T follicular helper cell (primary cell): ENCODE measurements at regions not wholly inside any gene's neighbourhood (a gene's known extent, or its start where the extent isn't known, plus 50 kb on each side); places are given as distances from the start of the nearest gene placed in this dataset.

Experiments
- DNase-seq: peaks from one replicate; pipeline ENCODE4 v3.0.0-alpha.2; 2020; ENCODE audit warnings: low read depth

DNA sequence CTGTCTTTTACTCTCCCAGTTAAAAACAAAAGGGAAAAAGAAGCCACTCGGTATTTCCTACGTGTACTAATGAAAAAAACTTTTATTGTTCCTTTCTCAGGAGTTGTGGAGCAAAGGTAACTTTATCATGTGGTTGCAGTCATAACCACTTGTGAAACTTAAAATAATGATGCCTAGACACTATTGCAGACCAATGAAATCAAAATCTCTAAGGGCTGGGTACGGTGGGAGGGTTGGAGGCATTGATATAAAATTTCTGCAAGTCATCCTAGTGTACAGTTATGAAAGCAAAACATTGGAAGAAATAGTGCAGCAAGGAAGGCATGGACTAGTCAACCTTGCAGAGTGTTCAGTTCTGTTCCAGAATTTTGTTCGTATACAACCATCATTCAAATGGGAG is 808.8 kb downstream of the TUSC7 start:
- DNase-seq = no peak

DNA sequence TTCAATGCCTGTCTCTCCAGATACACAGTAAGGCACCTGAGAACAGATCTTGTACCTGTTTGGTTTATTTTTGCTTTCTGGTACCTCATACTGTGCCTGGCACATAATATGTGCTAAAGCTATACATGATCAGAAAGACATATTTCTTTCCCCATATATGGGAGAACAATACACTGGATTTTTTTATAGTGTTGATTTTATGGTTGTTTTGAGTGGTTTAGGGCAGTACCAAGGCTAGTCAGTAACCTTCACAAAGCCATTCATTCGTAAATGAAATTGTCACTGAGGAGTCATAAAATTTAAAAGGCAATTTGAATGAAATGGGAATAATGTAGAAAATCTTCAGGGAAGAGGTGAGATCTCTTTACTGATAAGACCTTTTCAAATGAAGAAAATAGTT is 810.2 kb downstream of the TUSC7 start:
- no peak for DNase-seq

DNA sequence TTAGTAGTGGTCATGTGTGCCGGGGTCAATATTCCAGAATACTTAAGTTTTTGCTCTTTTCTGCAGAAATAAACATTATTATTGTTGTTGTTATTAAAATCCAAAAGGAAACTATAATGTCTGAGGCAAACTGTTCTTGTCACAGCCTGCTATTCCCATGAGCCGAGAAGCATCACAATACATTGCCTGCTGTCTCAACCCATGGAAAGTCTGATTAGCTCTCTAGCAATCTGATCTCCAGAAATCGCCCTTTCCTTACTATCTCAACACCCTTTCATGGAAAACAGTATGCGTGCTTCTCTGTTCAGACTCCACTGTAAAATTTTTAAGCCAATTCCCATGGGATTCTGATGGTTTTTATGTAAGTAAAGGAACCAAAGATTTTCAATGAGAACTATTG is 811.0 kb downstream of the TUSC7 start:
- DNase-seq = no peak

DNA sequence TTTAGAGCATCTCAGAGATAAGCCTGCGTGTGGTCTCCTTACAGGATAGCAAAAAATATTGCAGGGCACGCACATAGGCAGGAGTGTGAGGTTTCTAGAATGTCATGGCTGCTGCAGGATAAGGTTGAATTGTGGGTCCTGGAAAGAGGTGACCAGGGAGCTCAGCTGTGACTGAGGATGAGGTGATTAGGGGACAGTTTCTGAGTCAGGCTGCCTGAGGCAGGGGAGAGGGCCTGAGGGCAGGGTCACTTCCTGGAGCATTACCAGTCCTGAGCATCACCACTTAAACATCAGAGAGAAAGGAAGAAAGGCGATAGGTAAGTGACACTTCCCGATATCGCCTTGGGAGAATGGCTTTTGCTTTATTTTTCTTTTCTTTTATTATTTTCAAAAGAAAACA is 813.8 kb downstream of the TUSC7 start:
- DNase-seq = no peak

DNA sequence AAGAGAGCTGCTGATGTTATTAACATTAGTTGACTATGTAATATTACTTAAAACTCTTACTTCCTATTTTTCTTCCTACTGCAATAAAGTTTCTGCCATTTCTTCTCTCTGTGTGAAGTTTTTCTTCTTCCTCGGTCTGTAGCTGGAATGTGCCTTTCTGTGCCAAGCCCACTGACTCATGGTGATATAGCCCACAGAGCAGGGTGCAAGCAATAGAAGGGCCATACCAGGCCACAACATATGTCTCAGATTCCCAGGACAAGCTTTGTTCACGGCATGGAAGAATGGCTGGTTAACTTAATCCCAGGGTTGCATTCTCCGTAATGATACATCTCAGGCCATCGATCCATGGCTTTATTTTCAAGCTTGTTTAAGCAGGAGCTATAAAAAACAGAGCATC is 815.3 kb downstream of the TUSC7 start:
- DNase-seq = no peak

DNA sequence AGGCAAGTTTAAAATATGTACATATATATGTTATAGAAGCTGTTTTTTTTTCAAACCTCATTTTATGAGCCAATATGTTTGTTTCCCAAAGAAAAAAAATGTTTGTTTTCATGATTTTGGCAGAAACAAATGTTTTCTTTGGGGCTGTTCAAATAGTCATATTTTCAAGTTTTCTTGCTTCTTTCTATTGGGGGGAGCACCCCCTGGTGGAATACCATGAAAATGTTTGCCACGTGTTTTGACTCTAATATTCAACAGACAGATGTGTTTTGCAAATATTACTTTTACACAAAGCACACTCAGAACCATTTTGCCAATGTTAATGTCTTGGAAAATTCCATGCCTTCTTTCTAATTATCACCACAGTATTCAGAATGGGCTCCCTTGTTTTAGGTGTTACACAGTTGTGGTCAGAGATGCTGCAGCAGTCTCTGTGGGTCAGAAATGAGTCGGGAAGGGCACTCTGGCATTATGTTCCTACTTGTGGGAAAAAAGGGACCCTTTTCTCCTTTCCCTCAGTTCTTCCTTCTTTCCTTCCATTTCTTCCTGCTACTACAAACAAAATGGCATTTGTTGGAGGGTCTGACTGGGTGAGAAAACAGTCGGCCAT is 817.0 kb downstream of the TUSC7 start:
- no peak for DNase-seq

DNA sequence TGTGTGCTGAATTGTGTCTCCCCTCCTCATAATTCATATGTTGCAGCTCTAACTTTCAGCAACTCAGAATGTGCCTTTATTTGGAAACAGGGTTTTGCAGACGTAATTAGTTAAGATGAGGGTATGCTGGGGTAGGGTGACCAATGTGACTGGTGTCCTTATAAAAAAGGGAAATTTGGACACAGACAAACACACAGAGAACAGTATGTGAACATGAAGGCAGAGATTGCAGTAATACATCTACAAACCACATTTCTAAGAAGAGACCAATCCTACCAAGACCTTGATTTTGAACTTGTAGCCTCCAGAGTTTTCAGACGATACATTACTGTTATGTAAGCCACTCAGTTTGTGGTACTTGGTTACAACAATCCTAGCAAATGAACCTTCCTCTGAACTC is 817.8 kb downstream of the TUSC7 start:
- no peak for DNase-seq

DNA sequence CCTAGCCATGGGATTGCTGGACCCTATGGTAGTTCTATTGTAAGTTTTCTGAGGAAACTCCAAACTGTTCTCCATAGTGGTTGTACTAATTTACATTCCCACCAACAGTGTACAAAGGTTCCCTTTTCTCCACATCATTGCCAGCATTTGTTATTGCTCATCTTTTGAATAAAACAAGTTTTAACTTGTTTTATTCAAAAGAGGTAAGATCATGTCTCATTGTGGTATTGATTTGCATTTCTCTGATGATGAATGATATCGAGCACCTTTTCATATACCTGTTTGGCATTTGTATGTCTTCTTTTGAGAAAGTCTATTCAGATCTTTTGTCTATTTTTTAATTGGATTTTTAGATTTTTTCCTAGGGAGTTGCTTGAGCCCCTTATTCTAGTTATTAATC is 819.1 kb downstream of the TUSC7 start:
- DNase-seq = no peak

DNA sequence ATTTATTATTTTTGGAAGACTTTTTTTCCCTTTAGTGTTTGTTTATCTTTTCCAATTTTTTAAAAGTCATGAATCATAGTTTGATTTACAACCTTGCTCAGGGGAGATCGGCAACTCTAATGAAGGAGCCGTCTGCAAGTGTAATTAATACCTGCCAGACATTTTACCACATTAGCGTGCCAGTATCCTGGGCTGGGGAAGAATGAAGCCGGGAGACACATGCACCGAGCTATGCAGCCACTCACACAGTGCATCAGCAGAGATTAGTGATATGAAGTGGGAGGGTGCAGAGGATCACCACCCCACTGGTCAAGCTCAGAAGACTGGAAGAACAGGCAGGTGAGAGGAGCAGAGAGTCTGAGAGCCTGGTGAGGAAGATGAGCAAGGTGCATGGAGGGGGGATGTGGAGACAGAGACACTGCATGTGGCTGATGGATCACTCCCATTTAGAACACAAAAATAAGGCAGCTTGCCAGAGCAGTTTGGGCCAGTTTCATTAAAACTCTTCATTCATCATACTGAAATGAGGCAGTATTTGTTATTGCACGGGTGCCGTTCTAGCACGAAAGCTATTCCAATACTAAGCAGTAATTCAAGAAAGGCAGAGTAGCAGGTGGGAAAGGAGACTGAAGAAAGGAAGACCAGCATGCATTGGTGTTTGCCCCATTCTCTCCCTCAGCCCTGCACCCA is 821.6 kb downstream of the TUSC7 start:
- DNase-seq = no peak

DNA sequence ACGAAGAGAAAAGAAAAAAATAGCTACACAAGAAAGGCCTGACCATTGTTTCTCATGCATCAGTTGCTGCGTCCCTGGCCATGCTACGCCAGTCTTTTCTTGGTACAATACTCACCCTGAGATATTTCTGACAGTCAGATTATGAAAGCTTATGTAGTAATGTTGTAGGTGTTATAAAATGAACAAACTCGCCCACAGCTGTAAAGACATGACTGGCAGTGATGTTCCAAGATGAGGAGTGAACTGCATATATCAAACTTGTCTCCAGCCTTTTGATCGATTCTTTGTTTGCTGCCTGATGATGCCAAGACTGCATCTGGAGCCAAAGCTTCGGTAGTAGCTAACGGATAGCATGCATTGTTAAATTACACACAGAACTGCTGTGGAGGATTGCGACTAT is 822.7 kb downstream of the TUSC7 start:
- no peak for DNase-seq

DNA sequence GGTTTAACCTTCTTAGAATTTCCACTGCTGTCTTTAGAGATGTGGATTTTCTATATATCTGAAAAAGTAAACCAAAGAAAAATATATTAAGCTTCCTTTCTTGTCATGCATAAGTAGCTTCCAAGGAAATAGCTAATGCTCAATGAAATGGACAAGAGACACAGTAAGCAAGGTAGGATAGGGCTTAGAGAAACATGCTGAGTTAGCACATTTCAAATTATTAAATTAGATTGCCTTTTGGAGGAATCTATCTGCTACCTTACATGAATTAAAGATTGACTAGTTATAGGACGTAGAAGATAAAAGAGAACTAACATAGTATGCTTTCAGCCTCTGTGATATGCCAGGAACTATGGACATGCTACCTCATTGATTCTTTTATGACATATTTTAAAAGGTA is 824.6 kb downstream of the TUSC7 start:
- no peak for DNase-seq

DNA sequence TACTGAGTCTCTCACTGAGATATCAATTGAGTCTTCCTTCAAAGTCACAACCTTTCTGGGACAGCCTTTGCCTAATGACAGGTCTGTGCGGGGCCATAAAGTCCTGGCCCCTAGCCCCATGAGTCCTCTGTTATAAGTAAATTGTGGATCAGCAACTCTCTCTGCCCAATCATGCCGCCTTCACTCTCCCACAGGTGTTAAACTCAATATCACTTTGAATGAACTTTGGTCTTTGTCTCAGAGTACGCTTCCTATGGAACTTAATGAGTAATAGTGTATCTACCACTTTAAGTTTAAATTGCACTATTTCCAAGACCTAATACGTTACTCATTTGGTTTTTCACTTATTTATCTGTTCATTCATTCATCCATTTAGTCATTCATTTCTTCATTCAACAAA is 826.4 kb downstream of the TUSC7 start:
- DNase-seq = no peak

DNA sequence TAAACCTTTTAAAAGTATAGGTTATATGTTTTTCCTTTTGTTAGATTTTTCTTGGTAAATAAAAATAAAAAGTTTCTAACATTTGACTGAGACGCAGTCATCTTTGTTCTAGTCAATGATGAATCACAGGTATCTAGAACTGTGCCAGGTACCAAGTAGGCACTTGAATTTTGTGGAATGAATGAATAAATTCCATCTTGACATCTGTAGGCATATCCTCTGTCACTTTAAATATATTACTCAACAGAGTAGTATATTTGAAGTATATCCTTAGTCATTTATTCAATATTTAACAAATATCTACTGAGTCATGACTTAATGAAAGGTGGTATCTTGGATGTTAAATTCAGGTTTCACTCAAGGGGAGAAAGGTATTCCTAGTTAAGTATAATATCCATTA is 828.4 kb downstream of the TUSC7 start:
- no peak for DNase-seq

DNA sequence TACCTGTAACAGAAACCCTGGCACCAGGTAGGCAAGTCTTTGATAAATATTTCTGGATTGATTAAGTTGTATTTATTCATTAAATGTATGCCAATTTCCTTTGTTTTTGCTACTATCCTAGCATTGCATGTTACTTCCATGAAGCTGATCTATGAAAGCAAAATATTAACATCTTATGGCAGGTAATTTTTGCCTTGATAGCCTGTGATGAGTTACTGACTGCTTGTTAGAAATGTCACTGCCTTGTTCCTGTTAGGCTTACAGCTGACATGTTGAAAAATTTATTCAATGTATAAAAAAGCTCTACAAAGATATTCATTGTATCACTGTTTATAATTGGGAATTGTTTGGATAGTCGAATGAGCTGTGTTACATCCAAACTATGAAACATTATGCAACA is 830.1 kb downstream of the TUSC7 start:
- DNase-seq = no peak

DNA sequence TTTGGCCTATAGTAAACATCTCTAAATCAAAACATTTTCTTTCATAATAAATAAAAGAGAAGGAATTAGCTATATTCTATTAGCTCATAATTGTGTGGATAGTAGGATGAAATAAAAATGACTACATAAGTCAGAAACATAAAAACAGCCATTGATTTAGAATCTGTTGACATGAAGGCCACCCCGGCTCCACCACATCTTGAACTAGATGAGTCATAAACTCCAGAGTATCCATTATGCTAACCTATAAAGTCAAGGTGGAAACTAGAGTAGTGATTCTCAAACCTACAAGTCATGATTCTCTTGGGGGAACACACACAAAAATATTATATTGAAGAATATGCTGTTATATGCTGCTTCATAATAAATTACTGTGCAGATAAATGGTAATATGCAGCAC is 831.0 kb downstream of the TUSC7 start:
- DNase-seq = no peak

DNA sequence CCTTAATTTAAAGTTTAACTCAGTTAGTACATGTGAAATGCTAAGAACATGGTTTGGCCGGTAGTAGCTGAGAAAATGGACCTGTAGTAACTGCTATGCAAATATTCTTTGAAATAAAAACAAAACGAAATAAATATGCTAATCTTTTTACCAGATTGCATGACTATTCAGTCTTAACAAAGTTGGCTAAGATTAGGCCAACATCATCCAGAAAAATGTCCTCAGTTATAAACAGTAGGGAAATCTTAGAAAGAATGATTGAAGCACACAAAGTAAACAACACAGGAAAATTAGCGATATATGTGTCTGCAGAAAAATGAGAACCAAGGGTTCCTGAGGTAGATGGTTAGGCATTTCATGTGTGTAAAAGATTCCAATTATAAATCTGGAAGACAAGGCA is 832.1 kb downstream of the TUSC7 start:
- DNase-seq = no peak

DNA sequence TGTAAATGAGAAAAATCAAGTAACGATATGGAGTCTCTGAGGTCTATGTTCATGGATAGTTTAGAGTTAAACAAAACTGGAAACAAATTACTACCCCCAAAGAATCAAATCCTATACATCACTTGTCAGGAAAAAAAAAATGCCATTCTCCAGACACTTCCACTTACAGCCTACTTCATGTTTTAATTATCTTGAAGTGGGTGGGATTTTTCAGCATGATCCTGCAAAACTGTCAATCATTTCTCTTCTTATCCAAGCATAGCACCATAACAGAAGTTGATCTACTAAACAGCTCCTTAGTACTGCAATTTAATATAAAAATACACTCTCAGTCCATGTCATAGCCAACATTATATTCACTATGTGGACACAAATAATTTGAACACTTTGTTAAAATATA is 833.9 kb downstream of the TUSC7 start:
- no peak for DNase-seq

DNA sequence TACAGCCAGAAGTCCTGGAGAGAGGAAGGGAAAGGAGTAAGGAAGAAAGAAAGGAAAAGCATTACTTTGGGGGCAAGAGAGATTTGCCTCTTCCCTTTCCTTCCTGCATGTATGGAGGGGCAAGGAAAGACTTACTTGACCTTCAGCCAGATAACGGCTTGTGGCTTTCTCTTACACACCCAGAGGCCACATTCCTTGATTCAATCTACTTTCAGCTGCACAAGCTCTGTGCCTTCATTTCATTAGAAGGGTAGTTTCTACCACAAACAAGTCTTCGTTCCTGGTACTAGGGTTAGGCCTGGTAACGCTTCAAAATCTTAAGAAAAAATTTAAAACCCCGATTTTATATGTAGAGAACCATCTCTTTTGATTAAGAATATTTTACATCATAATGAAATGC is 835.9 kb downstream of the TUSC7 start:
- no peak for DNase-seq

DNA sequence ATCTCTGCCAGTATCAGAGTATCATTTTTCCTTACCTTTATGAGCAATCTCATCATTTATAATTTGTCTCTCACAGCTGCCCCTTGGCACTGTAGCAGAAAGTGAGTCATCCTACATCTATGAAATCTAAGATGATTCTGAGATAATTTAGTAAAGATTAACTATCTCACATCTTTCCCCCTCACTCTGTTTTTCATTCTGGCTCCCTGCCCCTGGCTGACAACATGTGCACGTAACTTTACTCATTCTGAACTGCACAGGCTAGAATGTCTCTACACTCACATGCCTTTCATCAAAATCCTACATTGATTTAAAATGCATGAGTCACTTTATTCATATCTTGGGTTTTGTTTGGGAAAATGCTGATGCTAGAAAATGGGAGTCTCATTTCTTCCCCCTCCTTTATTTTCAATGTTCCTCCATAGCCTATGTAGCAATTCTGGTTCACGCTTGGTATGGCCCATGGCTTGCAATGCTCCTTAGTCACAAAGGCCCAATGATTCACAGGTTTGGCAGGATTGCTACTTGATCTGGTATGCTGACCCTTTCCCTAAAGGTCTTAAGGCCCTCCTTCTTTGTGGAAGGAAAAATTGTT is 838.5 kb downstream of the TUSC7 start:
- DNase-seq = no peak

DNA sequence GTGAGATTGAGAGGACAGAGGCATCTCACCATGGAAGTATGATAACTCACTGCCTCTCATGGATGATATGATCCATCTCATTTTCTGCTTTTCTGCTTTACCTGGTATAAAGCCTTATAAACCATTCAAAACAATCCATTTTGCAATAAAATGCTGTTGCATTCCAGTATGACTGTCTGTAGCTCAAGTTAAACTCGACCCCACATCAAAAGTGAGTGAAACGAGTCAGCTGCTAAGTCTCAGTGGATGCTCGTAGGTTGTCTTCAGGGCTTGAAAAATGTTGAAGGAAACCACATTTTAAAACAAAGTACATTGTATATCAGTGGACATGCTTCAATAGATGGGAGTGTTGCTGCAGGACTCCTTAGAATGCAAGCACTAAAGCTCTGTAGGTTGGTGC is 839.0 kb downstream of the TUSC7 start:
- DNase-seq = no peak

DNA sequence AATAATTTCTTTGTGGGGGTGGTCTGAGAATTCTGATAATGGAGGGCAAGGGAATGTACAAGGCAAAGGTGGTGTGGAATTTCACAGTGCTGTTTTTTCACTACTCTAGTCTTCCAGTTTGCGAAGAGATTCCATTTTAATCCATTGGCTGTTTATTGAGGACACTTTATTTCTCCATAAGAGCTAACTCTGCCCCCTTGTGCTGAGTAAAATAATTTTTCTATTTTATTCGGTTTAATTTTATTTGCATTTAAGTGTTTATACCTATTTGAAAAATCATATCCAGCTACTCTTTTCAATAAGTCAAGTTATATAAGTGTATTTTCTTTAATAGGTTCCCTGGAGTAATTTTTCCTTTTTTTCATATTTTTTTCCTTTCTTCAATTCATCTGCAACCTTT is 840.1 kb downstream of the TUSC7 start:
- no peak for DNase-seq

DNA sequence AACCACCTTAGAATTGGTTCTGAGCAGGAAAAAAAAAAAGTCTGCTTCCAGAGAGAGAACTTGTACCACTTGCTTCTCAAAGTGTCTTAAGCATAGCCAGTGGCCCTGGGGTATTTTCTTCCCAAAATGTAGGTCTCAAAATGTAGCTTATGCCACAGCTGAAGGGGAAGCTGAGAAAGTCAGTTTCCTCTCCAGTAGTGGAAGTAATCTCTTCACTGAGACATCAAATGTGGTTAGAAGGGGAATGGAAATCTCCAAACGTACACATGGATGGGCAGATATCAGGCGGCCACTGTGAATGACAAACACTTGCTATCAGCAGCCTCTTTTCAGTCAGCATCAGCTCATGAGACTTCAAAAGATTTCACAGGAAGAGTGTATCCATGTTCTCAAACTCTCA is 841.2 kb downstream of the TUSC7 start:
- no peak for DNase-seq

DNA sequence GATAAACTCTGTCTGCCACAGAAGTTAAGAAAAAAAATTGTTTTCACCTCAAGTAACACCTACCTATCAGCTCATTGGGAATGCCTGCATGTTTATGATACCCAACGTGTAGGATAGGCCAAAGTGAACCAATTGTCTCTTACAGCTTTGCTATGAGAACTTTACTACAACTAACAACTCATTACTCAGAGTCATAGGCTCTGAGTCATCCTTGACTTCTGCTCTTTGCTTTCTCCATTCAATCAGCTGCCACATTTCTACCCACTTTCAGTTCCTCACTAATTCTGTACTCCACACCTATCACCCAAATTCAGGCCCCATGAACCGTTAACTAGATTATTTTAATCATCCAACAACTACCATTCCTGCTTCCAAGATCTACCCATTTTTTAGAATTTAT is 843.9 kb downstream of the TUSC7 start:
- no peak for DNase-seq
